Mucosa of gallbladder (tissue), 1 donor: ENCODE measurements at regions not wholly inside any gene's neighbourhood (a gene's known extent, or its start where the extent isn't known, plus 50 kb on each side); places are given as distances from the start of the nearest gene placed in this dataset.

Source experiments
- DNase-seq: peaks from one replicate; pipeline ENCODE4 v3.0.0-alpha.2; 2020; ENCODE audit warnings: low spot score
- donor health status: DM: no; HTN: no; CAD: no.

DNA sequence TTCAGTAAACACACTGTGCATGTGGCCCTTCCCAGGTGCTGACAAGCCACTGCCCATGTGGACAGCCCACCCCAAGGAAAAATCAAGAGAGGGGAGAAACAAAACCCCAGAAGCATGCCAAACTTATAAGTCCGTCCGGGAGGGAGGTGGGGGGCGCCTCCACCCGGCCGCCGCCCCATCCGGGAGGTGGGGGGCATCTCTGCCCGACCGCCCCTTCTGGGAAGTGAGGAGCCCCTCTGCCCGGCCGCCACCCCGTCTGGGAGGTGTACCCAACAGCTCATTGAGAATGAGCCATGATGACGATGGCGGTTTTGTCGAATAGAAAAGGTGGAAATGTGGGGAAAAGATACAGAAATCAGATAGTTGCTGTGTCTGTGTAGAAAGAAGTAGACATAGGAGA, 53.8 kb upstream of the C2CD4B start:
- DNase-seq, result no peak

DNA sequence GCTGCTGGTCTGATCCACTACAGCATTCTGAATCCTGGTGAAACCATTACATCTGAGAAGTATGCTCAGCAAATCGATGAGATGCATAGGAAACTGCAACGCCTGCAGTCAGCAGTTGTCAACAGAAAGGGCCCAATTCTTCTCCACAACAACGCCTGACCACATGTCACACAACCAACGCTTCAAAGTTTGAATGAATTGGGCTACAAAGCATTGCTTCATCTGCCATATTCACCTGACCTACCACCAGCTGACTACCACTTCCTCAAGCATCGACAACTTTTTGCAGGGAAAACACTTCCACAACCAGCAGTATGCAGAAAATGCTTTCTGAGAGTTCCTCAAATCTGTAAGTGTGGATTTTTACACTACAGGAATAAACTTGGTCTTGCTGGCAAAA, 54.7 kb upstream of the C2CD4B start:
- no peak for DNase-seq

- DNase-seq, result no peak
These were observed 57.9 kb upstream of the C2CD4B start for GRCh38 chr15:62223020-62223419.

GRCh38 chr15:62228604-62229003, 63.5 kb upstream of the C2CD4B start:
- DNase-seq, result no peak

DNA sequence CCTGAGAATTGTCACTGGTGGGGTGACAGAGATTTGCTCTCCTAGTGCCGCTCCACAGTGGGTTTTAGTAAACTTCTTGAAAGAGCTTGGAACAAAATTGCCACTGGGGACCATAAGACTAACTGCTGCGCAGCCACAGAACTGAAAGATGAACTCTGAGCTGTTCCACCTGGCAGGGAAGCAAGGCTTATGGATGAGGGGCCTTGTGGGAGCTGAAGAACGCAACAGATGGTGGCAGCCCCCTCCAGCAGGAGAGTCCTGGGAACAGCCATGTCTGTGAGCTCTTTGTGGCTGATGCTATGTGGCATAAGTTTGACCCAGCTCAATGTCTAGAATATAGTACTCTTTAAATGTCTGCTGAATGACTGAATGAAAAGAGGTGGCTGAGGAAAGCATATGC, 66.8 kb upstream of the C2CD4B start:
- DNase-seq, result no peak

DNA sequence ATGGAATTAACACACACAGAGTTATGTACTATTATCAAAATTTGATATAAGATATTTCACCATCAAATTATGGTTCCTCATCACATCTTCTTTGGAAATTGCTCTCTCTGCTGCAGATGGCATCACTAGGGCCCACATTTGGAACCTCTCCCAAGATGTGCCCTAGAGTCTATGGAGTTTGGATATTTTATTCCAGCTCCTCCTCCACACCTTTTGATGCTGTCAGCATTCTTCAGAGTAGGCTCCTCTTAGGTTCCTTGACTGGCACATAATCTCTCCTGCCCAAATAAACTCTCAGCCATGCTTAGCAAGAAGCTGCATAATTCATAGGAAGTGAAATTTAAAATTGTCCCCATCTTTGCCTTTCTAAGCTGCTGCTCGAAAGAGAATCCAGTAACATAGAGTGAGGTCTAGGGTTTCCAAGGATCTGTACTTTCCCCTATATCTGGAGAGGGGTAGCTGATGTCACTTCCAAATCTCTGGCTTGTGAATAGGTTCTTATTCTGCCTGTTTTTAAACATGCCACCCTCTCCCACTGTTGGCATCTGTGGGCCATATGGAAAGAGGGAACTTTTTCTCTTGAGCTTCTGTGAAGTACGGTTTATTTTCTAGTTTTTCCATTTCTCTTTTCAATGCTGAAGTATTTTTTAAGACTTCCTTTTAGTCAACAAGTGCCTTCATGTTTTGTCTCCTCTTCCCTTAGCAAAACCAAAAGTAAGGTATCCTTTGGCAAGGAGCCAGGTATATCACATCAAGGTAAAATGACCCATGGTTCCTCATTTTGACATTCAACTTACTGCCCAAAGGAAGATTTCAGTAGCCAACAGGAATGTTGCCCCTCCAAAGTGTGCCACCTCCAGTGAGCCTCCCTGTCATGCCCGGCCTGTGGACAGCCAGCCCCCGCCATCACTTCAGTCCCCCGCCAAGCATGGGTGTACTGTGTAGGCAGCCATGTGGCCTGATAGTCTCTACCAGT, 75.3 kb upstream of the C2CD4B start:
- no peak for DNase-seq

- DNase-seq, result no peak
These were observed 76.2 kb upstream of the C2CD4B start for GRCh38 chr15:62241135-62241770.

DNA sequence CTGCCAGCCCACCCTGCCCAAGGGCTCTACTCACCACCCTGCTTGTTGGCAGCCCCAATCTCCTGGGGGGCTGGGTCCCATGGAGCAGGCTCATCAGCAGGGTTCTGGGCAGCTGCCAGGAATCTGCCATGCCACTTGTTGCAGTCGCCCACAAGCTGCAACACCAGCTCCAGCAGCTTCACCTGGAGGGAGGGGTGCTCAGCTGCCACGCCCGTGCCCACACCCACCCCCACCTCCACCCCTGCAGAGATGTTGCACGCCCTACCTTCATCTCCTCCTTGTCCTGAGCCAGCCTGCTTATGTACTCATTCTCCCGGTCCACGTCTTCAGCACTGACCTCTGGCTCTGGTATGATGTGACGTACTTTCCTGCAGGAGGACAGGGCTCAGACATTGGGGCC, 77.9 kb upstream of the C2CD4B start:
- DNase-seq, result no peak

GRCh38 chr15:62244762-62245161, 79.7 kb upstream of the C2CD4B start:
- no peak for DNase-seq

DNA sequence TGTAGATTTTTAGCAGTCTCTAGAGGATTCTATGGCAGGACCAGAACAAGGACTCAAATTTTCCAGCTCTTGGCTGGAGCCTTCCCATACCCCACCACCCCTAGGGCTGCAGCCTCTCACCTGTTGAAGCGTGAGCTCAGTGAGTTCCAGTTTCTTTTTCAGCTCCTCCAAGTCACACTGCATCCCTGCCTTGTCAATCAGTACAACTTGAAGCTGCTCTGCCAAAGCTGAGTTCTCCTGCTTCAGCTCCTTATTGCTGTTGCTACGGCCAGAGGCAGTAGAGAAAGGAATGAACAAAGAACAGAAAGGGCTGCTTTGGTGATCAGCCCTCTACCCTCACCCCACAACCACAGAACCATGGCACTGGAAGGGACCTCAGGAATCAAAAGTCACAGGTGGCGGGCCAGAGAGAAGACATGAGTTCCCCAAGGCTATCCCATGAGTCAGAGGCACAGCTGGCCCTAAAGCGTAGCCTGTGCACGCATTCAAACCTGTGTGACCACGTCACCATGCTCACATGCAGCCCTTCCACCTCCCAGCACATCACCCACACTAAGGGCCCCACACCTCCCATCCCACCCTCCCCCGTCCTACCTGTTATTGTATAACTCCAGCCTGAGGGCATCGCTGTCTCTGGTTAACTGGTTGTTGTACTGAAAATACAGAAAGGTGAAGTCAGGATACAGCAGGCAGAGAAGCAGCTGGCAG, 83.3 kb upstream of the C2CD4B start:
- no peak for DNase-seq

GRCh38 chr15:62249501-62249900, 84.4 kb upstream of the C2CD4B start:
- no peak for DNase-seq

- DNase-seq, result no peak
These were observed 85.1 kb upstream of the C2CD4B start for GRCh38 chr15:62250186-62250585.

DNA sequence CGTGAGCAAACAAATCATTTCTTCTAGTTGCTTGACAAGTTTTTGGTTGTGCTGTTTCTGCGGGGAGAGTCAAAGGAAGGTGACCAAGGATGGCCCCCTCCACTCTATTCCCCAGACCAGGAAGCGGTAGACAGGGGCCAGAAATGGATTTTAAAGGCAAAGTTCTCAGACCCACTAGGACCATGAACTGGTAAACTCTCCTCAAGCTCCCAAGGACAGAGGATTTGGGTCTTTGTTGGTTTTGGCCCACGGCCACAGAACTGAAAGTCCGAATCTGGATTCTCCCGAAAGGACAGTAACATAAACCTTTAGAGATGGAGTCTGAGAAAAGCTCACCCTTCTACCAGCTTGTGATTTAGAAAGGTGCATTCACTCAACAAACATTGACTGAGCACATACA, 85.9 kb upstream of the C2CD4B start:
- DNase-seq, result no peak

- no peak for DNase-seq
These were observed 88.2 kb upstream of the C2CD4B start for GRCh38 chr15:62253294-62253693.

DNA sequence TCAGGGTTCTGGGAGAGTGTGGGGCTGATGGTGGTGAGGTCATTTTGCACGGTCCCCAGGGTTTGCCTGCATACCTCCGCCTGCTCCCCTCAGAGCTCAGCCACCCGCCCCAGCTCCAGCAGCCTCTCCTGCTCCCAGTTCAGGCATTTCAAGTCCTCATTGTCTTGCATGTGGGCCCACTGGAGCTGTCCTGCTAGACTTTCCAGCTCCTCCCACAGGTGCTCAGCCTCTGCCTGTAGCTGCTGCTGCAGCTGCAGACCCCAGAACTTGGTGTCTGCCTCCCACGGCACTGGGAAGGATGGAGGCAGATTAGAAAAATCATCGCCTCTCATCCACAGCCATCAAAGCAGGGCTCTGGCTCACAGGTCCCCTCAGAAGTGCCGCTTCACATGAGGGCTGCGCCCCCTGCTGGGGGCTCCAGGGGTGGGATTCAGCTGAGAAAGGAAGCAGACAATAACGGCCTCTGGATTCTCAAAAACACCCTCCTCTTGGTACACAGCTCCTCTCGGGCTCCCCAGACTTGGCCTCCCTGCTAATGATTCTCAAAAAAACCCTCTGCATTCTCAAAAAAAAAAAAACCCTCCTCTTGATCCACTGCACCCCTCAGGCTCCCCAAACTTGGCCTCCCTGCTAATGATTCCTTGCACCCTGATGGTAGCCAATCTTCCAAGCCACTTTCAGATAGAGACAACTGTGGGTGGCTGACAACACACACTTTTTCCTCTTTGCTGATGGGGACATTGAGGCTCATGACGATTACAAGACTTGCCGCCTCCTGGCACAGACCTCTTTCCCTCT, 89.3 kb upstream of the C2CD4B start:
- DNase-seq, result peak; percentile 60

DNA sequence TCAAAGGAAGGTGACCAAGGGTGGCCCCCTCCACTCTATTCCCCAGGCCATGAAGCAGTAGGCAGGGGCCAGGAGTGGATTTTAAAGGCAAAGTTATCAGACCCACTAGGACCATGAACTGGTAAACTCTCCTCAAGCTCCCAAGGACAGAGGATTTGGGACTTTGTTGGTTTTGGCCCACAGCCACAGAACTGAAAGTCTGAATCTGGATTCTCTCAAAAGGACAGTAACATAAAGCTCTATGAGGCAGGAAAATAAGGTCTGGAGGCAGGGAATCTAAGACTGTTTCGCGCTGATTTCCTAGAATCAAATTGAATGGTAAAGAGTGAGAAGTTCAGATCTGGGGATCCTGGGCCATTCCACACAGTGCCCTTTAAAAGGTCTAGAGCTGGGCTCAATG, 91.3 kb upstream of the C2CD4B start:
- DNase-seq, result peak; percentile 30

DNA sequence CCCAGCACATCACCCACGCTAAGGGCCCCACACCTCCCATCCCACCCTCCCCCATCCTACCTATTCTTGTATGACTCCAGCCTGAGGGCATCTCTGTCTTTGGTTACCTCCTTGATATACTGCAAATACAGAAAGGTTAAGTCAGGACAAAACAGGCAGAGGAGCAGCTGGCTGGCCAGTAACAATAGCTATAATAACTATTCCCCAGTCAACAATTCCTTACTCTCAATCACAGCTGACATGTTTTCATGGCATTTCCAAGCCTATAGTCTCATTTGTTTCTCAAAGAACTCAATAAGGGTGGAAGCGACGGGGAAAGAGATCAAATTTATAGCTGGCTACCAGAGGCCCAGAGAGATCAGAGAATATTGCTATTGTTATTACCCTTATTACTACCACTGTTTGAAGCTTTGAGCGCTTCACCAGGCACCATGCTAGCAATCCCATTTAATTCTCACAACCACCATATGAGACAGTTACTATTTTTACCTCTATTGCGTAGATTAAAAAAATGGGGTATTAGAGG, 93.0 kb upstream of the C2CD4B start:
- DNase-seq, result no peak

DNA sequence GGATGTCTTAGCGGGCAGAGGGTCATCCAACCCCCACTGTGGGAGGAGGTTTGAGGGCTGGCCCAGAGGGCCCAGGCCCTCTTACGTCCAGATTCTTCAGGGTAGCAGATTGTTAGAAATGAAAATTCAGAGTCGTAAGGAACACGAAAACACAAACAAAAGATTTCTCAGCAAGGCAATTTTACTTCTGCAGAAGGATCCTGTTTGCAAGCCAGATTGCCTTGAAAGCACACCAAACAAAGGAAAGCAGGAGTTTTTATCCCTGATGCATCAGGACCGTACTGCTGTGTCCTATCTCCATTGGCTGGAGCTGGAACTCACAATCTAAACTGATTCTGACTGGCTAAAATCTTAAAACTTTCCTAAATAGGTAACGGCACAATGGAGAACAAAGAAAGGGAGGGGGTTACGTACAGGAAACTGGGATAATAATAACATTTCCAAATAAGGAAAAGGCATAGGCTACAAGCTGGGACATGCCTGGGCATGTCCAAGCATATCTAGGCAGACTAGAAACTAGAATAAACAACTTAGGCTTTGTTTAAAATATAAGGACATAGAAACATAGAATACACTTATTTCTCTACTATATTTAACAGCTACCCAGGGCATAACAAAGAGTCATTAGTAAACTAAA, 97.3 kb upstream of the C2CD4B start:
- DNase-seq, result no peak

- DNase-seq, result no peak
These were observed 99.1 kb upstream of the C2CD4B start for GRCh38 chr15:62264196-62264595.

- DNase-seq, result no peak
These were observed 104.4 kb upstream of the C2CD4B start for GRCh38 chr15:62269504-62269903.
